ENCODE measurements at regions not wholly inside any gene's neighbourhood (a gene's known extent, or its start where the extent isn't known, plus 50 kb on each side); places are given as distances from the start of the nearest gene placed in this dataset.

- no peak for DNase-seq (ENCODE audit: extremely low read depth in 1 of 2, low read depth in 1 of 2)
Observed at GRCh38 chr2:109070290-109070689, 58.7 kb upstream of the SH3RF3 start.

- no peak for DNase-seq (ENCODE audit: extremely low read depth in 1 of 2, low read depth in 1 of 2)
Observed at GRCh38 chr2:109069331-109070194, 59.4 kb upstream of the SH3RF3 start.

- no peak for DNase-seq (ENCODE audit: extremely low read depth in 1 of 2, low read depth in 1 of 2)
Observed at GRCh38 chr2:109068811-109069210, 60.2 kb upstream of the SH3RF3 start.

- no peak for DNase-seq (ENCODE audit: extremely low read depth in 1 of 2, low read depth in 1 of 2)
Observed at GRCh38 chr2:109067631-109068125, 61.3 kb upstream of the SH3RF3 start.

- no peak for DNase-seq (ENCODE audit: extremely low read depth in 1 of 2, low read depth in 1 of 2)
Observed at GRCh38 chr2:109066917-109067597, 61.9 kb upstream of the SH3RF3 start.

GRCh38 chr2:109066501-109066900 lies 62.5 kb upstream of the SH3RF3 start:
- no peak for DNase-seq (ENCODE audit: extremely low read depth in 1 of 2, low read depth in 1 of 2)

- no peak for DNase-seq (ENCODE audit: extremely low read depth in 1 of 2, low read depth in 1 of 2)
Observed at GRCh38 chr2:109065391-109065734, 63.6 kb upstream of the SH3RF3 start.

- no peak for DNase-seq (ENCODE audit: extremely low read depth in 1 of 2, low read depth in 1 of 2)
Observed at GRCh38 chr2:109064660-109065390, 64.2 kb upstream of the SH3RF3 start.

- no peak for DNase-seq (ENCODE audit: extremely low read depth in 1 of 2, low read depth in 1 of 2)
Observed at GRCh38 chr2:109062859-109063700, 65.9 kb upstream of the SH3RF3 start.

- DNase-seq (ENCODE audit: extremely low read depth in 1 of 2, low read depth in 1 of 2), result no peak
Observed at GRCh38 chr2:109062145-109062858, 66.7 kb upstream of the SH3RF3 start.

GRCh38 chr2:109061736-109062135 lies 67.3 kb upstream of the SH3RF3 start:
- no peak for DNase-seq (ENCODE audit: extremely low read depth in 1 of 2, low read depth in 1 of 2)

- DNase-seq (ENCODE audit: extremely low read depth in 1 of 2, low read depth in 1 of 2), result no peak
Observed at GRCh38 chr2:109060496-109060895, 68.5 kb upstream of the SH3RF3 start.

GRCh38 chr2:109059474-109060165 lies 69.4 kb upstream of the SH3RF3 start:
- DNase-seq (ENCODE audit: extremely low read depth in 1 of 2, low read depth in 1 of 2), result no peak

- no peak for DNase-seq (ENCODE audit: extremely low read depth in 1 of 2, low read depth in 1 of 2)
Observed at GRCh38 chr2:109058802-109059201, 69.8 kb upstream of the EDAR start.

- DNase-seq (ENCODE audit: extremely low read depth in 1 of 2, low read depth in 1 of 2), result no peak
Observed at GRCh38 chr2:109058191-109058632, 69.2 kb upstream of the EDAR start.

GRCh38 chr2:109057686-109058085 lies 68.7 kb upstream of the EDAR start:
- DNase-seq (ENCODE audit: extremely low read depth in 1 of 2, low read depth in 1 of 2), result peak in 1 of 2 donors; percentile 20

- no peak for DNase-seq (ENCODE audit: extremely low read depth in 1 of 2, low read depth in 1 of 2)
Observed at GRCh38 chr2:109055435-109055834, 66.4 kb upstream of the EDAR start.

GRCh38 chr2:109054865-109055264 lies 65.8 kb upstream of the EDAR start:
- no peak for DNase-seq (ENCODE audit: extremely low read depth in 1 of 2, low read depth in 1 of 2)

GRCh38 chr2:109053716-109054115 lies 64.7 kb upstream of the EDAR start:
- DNase-seq (ENCODE audit: extremely low read depth in 1 of 2, low read depth in 1 of 2), result no peak
